Epithelial cell of esophagus (primary cell): ENCODE measurements at regions not wholly inside any gene's neighbourhood (a gene's known extent, or its start where the extent isn't known, plus 50 kb on each side); places are given as distances from the start of the nearest gene placed in this dataset.
A peak's percentile ranks its signal among the peaks of the same experiment; 100 is the strongest.

Experiments used
- DNase-seq: peaks from one replicate; pipeline ENCODE4 v3.0.0; 2010; ENCODE audit warnings: low read depth
- H3K4me3 ChIP-seq: 2 replicates; pipeline ENCODE4 v1.5.1; 2011; ENCODE audit warnings: mild to moderate bottlenecking, low read length, control low read depth
- CTCF ChIP-seq: IDR thresholded peaks from 2 replicates; pipeline ENCODE4 v1.5.1; 2011; ENCODE audit warnings: low read depth, mild to moderate bottlenecking, low read length, control low read depth, inconsistent platforms; ENCODE audit not compliant: insufficient read depth; ENCODE audit errors: missing control alignments

GRCh38 chr4:44563496-44563895 lies 87.9 kb downstream of the YIPF7 start:
- no peak for TF ChIP-seq CTCF
- peak; percentile 15 for DNase-seq
- H3K4me3 ChIP-seq: no peak overlapping the region

GRCh38 chr4:44558031-44558605 lies 93.3 kb downstream of the YIPF7 start:
- no peak for TF ChIP-seq CTCF
- H3K4me3 ChIP-seq: no peak overlapping the region
- DNase-seq: no peak

- no peak for TF ChIP-seq CTCF
- no peak overlapping the region for H3K4me3 ChIP-seq
- no peak for DNase-seq
Measured at GRCh38 chr4:44554768-44555167, 96.7 kb downstream of the YIPF7 start.

GRCh38 chr4:44553180-44553579 lies 98.2 kb downstream of the YIPF7 start:
- DNase-seq: peak; percentile 29
- TF ChIP-seq CTCF: no peak

GRCh38 chr4:44545781-44546180 lies 97.2 kb upstream of the KCTD8 start:
- DNase-seq: no peak
- no peak overlapping the region for H3K4me3 ChIP-seq

More at GRCh38 chr4:44553180-44553579, 98.2 kb downstream of the YIPF7 start:
- no peak overlapping the region for H3K4me3 ChIP-seq

GRCh38 chr4:44544158-44544557 lies 95.5 kb upstream of the KCTD8 start:
- TF ChIP-seq CTCF: no peak
- peak; percentile 19 for DNase-seq

More at GRCh38 chr4:44545781-44546180, 97.2 kb upstream of the KCTD8 start:
- TF ChIP-seq CTCF: no peak

GRCh38 chr4:44538534-44538933 lies 89.9 kb upstream of the KCTD8 start:
- no peak overlapping the region for H3K4me3 ChIP-seq
- no peak for TF ChIP-seq CTCF
- no peak for DNase-seq

More at GRCh38 chr4:44544158-44544557, 95.5 kb upstream of the KCTD8 start:
- H3K4me3 ChIP-seq: no peak overlapping the region
